ENCODE measurements at regions not wholly inside any gene's neighbourhood (a gene's known extent, or its start where the extent isn't known, plus 50 kb on each side); places are given as distances from the start of the nearest gene placed in this dataset.

DNA sequence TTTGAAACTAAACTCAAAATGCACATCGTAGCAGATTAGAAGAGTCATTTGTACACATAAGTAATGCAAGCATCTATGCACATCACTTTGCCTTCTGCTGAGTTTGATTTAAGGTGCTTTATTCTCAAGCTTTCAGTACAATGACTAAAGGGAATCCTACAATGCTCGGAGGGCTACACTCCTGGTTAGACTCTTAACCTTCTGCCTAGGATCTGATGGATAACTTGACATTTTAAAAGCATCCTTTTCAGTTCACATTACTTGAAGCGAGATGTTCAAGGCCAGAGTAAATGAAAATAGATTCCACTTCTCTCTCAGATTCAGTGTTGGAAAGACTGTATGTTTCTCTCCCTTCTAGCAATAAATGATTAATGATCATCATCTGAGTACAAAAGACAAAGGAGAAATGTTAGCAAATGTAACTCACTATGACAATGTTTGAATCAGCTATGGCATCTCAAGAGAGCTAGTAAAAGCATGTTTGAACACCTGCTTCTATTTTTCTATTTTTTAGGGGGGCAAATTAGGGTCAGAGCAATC is 259.2 kb upstream of the ANO3 start:
- TF ChIP-seq CTCF (IDR thresholded peaks at IDR 0.05) (no peak), TFCP2L1 (CRISPR knock-in tag; IDR thresholded peaks at IDR 0.05) (no peak), HDAC2 (IDR thresholded peaks at IDR 0.05) (no peak), SMC3 (IDR thresholded peaks at IDR 0.05) (no peak), E2F6 (IDR thresholded peaks at IDR 0.05; ENCODE audit: borderline replicate concordance, low read depth) (no peak), POLR2A (IDR thresholded peaks at IDR 0.05; ENCODE audit: low read length) (no peak)
- TF ChIP-seq, protein P1, sequence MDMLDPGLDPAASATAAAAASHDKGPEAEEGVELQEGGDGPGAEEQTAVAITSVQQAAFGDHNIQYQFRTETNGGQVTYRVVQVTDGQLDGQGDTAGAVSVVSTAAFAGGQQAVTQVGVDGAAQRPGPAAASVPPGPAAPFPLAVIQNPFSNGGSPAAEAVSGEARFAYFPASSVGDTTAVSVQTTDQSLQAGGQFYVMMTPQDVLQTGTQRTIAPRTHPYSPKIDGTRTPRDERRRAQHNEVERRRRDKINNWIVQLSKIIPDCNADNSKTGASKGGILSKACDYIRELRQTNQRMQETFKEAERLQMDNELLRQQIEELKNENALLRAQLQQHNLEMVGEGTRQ (IDR thresholded peaks at IDR 0.05), result no peak
- TF ChIP-seq, protein P2, sequence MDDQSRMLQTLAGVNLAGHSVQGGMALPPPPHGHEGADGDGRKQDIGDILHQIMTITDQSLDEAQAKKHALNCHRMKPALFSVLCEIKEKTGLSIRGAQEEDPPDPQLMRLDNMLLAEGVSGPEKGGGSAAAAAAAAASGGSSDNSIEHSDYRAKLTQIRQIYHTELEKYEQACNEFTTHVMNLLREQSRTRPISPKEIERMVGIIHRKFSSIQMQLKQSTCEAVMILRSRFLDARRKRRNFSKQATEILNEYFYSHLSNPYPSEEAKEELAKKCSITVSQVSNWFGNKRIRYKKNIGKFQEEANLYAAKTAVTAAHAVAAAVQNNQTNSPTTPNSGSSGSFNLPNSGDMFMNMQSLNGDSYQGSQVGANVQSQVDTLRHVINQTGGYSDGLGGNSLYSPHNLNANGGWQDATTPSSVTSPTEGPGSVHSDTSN (IDR thresholded peaks at IDR 0.05), result no peak

Data from A549 (cell line).